Chondrocyte (in vitro differentiated cells): ENCODE measurements at regions not wholly inside any gene's neighbourhood (a gene's known extent, or its start where the extent isn't known, plus 50 kb on each side); places are given as distances from the start of the nearest gene placed in this dataset.

Source experiments
- DNase-seq: peaks from one replicate; pipeline ENCODE4 v3.0.0; 2021; ENCODE audit warnings: mixed read lengths, low spot score
- H3K27ac Mint-ChIP-seq: one replicate; pipeline ENCODE4 v1.8.0; 2021; ENCODE audit warnings: mild to moderate bottlenecking, moderate library complexity, mixed read lengths; ENCODE audit not compliant: unreplicated experiment
- H3K27me3 Mint-ChIP-seq: 2 replicates; pipeline ENCODE4 v1.8.0; 2021; ENCODE audit warnings: low read depth, mixed read lengths
- H3K36me3 Mint-ChIP-seq: 2 replicates; pipeline ENCODE4 v1.8.0; 2021; ENCODE audit warnings: low read depth, mixed read lengths
- H3K4me1 Mint-ChIP-seq: 2 replicates; pipeline ENCODE4 v1.8.0; 2021; ENCODE audit warnings: low read depth, mild to moderate bottlenecking, mixed read lengths
- H3K4me3 Mint-ChIP-seq: one replicate; pipeline ENCODE4 v1.8.0; 2021; ENCODE audit warnings: mild to moderate bottlenecking, moderate library complexity, mixed read lengths; ENCODE audit not compliant: unreplicated experiment
- H3K9me3 Mint-ChIP-seq: 2 replicates; pipeline ENCODE4 v1.8.0; 2021; ENCODE audit warnings: low read depth, mixed read lengths
- TF ChIP-seq, protein P1 (sequence below): fragments of 200-600 bp; sonication (generic); IDR thresholded peaks from 2 replicates; pipeline ENCODE4 v1.5.0; 2021; ENCODE audit warnings: antibody characterized with exemption, mild to moderate bottlenecking, moderate library complexity

DNA sequence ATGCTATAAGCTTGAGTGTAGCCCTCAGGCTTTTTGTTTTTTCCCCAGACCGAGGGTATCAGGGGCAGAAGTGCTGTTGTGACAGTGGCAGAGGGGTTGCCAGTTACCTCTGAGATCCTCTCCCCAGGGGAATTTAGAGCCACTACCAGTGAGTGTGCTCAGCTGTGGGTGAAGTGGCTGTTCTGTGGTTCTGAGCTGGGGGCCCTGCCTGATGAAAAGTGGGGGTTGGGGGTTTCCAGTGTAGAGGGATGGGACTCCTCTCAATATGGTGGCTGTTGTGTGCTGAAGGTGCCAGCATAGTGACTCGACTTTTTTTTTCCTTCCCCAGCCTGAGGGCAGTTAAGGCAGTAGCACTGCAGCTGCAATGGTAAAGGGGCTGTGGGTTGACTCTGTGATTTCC is 506.7 kb downstream of the TMEM232 start:
- Mint-ChIP-seq H3K9me3 (peaks cover 75% of the 10 kb centered on the region), H3K27ac (no peak overlapping the region), H3K4me3 (no peak overlapping the region), H3K4me1 (no peaks in the 10 kb centered on the region), H3K36me3 (peaks cover 21% of the 10 kb centered on the region), H3K27me3 (no peaks in the 10 kb centered on the region)
- TF ChIP-seq, protein P1, sequence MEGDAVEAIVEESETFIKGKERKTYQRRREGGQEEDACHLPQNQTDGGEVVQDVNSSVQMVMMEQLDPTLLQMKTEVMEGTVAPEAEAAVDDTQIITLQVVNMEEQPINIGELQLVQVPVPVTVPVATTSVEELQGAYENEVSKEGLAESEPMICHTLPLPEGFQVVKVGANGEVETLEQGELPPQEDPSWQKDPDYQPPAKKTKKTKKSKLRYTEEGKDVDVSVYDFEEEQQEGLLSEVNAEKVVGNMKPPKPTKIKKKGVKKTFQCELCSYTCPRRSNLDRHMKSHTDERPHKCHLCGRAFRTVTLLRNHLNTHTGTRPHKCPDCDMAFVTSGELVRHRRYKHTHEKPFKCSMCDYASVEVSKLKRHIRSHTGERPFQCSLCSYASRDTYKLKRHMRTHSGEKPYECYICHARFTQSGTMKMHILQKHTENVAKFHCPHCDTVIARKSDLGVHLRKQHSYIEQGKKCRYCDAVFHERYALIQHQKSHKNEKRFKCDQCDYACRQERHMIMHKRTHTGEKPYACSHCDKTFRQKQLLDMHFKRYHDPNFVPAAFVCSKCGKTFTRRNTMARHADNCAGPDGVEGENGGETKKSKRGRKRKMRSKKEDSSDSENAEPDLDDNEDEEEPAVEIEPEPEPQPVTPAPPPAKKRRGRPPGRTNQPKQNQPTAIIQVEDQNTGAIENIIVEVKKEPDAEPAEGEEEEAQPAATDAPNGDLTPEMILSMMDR = no peak
- DNase-seq = no peak

DNA sequence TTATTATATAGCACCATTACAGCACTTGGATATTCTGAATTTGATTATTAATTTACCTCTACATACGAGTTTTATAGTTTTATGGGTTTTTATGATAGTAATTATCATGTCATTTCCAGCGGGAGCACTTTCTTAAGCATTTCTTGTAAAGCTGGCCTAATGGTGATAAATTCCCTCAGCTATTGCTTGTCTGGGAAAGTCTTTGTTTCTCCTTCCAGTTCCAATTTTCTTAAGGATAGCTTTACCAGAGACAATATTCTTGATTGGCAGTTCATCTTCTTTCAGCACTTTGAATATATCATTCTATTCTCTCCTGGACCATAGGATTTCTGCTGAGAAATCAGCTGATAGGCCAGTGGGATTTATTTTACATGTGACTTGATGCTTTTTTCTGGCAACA is 505.4 kb downstream of the TMEM232 start:
- no peaks in the 10 kb centered on the region for H3K4me1 Mint-ChIP-seq
- H3K36me3 Mint-ChIP-seq = peaks cover 17% of the 10 kb centered on the region
- no peak for DNase-seq
- peaks cover 67% of the 10 kb centered on the region for H3K9me3 Mint-ChIP-seq
- no peak overlapping the region for H3K4me3 Mint-ChIP-seq
- TF ChIP-seq, protein P1 = no peak
- H3K27ac Mint-ChIP-seq = no peak overlapping the region
- no peaks in the 10 kb centered on the region for H3K27me3 Mint-ChIP-seq

DNA sequence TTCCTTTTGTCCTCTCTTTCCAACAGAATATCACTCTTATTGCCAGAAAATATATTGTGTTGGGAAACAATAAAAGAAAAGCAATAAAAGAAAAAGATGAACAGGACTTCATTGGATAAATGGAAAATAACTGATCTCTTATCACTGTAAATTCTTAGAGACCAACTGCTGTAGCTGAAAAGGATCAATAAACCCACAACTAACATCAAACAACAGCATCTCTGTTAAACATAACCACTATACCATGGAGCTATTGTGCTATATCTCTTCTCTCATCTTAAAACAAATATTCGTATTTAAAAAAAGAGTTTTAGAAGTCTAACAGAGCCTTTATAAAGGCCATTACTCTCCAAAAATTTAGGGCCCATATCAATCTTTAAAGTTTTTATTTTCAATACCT is 502.4 kb downstream of the TMEM232 start:
- peaks cover 48% of the 10 kb centered on the region for H3K9me3 Mint-ChIP-seq
- H3K4me3 Mint-ChIP-seq = no peak overlapping the region
- no peaks in the 10 kb centered on the region for H3K4me1 Mint-ChIP-seq
- H3K36me3 Mint-ChIP-seq = peaks cover 7% of the 10 kb centered on the region
- no peak for DNase-seq
- H3K27ac Mint-ChIP-seq = no peak overlapping the region
- TF ChIP-seq, protein P1 = no peak
- H3K27me3 Mint-ChIP-seq = no peaks in the 10 kb centered on the region

DNA sequence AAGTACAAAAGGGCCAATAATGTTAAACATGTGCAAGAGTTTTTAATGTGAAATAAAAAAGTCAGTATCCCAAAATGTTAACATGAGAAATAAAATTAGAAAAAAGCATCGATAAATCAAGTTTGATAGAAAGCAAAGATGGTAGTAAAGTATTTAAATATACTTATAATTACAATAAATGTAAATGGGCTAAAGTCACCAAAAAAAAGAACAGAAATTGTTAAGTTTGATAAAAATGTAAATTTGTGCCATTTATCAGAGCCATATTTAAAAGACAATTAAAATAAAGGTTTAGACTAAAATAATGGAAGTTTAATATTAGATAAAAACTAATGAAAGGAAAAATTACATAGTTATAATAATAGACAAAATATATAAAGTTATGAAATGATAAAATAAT is 500.5 kb downstream of the TMEM232 start:
- Mint-ChIP-seq H3K36me3 (peaks cover 6% of the 10 kb centered on the region), H3K9me3 (peaks cover 54% of the 10 kb centered on the region)

DNA sequence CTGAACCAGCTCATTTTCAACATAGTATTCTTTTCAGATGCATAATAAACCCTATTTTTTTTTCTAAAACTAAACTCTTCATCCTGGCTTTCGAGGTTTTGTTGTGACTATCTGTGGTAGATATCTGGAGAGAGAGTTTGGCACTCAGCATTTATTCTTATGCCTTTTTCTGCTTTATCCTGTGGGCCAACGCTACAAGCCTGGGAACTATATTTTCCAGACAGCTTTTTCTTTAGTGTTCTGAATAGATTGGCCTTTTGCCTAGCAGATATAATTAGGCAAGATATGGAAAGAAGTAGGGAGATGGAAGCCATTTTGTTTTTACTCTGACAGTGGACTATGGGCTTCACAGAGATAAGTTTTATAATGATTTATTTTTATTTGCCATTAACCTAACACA is 486.7 kb downstream of the TMEM232 start:
- Mint-ChIP-seq H3K27me3 (no peaks in the 10 kb centered on the region), H3K27ac (no peak overlapping the region), H3K4me1 (no peaks in the 10 kb centered on the region), H3K4me3 (no peak overlapping the region), H3K36me3 (peaks cover 2% of the 10 kb centered on the region), H3K9me3 (no peaks in the 10 kb centered on the region)
- TF ChIP-seq, protein P1 = no peak
- DNase-seq = no peak

More for the DNA sequence above, 500.5 kb downstream of the TMEM232 start:
- no peak for DNase-seq
- no peak overlapping the region for H3K27ac Mint-ChIP-seq
- H3K4me3 Mint-ChIP-seq = no peak overlapping the region
- H3K27me3 Mint-ChIP-seq = no peaks in the 10 kb centered on the region
- TF ChIP-seq, protein P1 = no peak
- H3K4me1 Mint-ChIP-seq = no peaks in the 10 kb centered on the region
